HTERT RPE-1 (cell line): ENCODE measurements at regions not wholly inside any gene's neighbourhood (a gene's known extent, or its start where the extent isn't known, plus 50 kb on each side); places are given as distances from the start of the nearest gene placed in this dataset.

Experiments
- in situ Hi-C: fragments of 300-500 bp; cut with MboI; formaldehyde crosslinking; loops from 4 replicates; pipeline ENCODE4 v1.14.3; 2020; ENCODE audit warnings: low sequenced_read_pairs

DNA sequence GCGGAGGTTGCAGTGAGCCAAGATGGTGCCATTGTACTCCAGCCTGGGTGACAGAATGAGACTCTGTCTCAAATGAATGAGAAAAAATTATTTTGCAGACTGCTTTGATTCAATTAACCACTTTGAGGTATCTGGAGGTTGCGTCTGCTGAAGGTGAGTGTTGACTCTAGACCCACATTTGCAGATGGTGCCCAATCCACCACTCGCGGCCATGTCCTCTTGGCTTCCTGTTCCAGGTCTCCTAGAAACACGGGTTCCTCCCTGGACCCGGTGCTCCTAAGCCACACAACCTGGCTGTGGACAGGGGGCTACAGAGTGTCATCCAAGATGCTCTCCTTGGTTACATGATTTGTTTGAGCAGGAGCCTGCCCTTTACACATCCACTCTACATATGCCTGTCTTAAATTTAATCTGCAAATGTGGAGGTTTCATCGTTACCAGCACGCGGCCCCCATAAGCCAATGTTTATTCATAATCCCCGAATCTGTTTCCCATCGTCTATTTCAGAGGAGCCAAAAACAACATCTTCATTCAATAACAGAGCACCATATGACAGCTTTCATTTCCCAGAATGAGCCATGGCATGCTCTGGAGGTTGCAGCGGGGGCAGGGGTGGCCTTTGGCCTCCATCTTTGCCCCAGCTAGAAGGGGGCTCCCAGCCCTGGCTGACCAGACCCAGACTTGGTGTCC lies 377.2 kb downstream of the CTTN start:
- in situ Hi-C loops = no loop called here

DNA sequence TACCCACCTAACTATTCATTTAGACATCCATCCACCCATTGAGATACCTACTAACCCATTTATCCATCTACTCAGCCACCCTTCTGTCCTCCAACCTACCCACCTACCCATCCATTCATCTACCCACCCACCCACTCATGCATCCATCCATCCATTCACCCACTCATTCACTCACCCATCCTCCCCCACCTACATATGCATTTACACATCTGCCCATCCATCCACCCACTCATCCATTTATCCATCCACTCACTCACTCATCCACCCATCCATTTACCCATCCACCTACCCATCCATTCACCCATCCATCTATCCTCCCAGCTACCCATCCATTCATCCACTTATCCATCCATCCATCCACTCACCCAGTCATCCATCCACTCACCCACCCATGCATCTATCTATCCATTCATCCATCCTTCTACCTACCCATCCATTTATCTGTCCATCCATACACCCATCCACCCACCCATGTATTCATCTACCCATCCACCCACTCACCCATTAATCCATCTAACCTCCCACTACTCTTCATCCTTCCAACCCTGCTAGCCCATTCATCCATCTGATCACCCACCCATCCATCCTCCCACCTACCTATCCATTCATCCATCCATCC lies 378.7 kb downstream of the CTTN start:
- in situ Hi-C loops = no loop called here

DNA sequence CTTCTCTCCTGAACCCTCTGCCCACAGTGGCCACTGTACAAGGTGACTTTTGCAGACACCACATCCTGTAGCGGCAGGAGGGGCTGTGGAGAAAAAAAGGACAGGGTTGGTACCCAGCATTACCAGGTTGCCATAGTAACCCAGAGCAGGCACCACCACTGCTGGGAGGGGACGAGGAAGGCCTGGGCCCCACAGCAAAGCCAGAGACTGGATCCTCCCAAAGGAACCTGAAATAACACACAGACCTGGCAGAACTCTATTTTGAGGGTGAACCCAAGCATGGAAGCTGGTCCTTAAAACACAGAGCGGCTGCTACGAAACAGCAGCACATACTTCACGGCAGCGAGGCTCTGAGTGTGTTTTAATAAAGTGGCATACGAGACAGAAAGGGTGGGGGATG lies 380.6 kb downstream of the CTTN start:
- in situ Hi-C loops = no loop called here

- in situ Hi-C loops = no loop called here
Observed at GRCh38 chr11:70779433-70780245, 381.3 kb downstream of the CTTN start.

DNA sequence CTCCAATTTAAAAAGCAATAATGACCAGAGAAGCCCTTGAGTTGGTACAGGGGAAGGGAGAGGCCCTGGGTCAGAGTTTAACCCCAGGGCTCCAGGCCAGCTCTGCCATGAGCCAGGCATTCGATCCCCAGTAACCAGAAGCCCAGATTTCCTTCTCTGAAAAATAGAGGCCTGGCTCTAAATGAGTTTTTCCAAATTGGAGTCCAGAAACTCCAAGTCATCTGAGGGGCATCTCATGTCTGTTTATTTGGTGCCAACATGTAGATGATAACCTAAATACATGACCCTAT lies 381.9 kb downstream of the CTTN start:
- in situ Hi-C loops = no loop called here

DNA sequence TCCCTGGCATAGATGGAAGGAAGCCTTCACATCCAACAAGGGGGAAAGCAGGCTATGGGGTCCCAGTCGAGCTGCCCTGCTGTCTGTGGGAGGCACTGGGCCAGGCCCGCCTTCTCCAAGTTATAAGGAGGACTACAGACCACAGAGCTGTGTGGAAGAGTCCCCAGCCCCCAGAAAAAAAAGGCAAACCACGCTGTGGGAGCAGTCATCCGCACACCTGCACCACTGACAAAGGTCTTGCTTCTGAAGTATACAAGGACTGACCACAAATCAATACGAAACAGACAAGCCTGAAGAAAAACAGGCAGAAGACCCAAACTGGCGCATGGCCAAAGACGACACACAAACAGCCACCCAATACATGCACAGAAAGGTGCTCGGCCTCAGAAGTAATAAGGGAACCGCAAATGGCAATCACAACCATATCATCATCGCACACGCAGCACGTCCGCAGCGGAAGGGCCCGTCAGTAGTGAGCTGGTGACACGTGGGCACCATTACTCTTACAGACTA lies 384.1 kb downstream of the CTTN start:
- in situ Hi-C loops = no loop called here

- in situ Hi-C loops = no loop called here
Observed at GRCh38 chr11:70783356-70783755, 385.0 kb downstream of the CTTN start.

- in situ Hi-C loops = no loop called here
Observed at GRCh38 chr11:70783821-70784220, 385.5 kb downstream of the CTTN start.

DNA sequence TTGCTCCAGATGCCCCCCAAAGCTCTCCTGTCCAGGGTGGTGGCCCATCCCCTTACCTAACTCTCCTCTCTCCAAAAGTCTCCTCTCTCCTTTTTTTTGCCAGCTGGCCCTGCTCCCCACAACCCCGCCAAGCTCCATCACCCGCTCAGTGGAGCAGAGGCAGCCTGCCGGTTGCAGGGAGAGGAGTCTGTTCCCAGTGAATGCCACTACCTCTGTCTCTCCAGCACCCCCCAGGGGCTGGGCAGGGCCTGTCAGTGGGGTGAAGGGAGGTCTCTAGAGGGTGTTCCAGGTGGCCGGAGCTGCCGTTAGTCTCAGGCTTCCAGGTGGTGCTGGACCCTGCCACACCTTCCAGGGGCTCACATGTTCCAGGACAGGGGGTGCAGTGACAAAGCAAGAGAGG lies 387.0 kb downstream of the CTTN start:
- in situ Hi-C loops = no loop called here

- in situ Hi-C loops = no loop called here
Observed at GRCh38 chr11:70786021-70786665, 387.8 kb downstream of the CTTN start.

GRCh38 chr11:70788248-70789022 lies 390.1 kb downstream of the CTTN start:
- in situ Hi-C loops = no loop called here

DNA sequence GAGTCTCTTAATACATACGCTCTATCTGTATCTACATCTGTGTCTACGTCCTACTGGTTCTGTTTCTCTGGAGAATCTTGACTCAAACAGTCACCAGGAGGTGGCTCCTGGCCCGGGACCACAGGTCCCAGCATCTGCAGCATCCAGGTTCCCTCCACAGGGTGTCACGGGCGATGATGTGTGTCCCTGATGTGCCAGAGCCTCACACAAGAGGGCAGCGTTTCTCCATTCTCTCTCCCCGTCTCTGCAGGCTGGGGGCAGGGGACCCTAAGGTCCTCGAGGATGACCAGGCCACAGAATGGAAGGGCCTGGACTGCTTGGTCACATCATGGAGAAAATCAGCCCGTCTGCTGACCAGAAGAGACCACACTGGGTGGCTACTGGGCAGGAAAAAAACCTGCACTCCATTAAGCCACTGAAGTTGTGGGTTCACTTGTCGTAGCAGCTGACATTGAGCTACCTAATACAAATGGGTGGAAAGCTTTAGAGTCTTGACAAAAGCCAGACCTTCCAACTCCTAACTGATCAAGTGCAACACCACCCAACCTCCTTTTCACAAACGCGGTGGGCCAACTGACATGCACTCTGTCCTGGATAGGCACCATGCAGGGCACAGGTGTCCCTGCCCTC lies 392.5 kb downstream of the CTTN start:
- in situ Hi-C loops = no loop called here

DNA sequence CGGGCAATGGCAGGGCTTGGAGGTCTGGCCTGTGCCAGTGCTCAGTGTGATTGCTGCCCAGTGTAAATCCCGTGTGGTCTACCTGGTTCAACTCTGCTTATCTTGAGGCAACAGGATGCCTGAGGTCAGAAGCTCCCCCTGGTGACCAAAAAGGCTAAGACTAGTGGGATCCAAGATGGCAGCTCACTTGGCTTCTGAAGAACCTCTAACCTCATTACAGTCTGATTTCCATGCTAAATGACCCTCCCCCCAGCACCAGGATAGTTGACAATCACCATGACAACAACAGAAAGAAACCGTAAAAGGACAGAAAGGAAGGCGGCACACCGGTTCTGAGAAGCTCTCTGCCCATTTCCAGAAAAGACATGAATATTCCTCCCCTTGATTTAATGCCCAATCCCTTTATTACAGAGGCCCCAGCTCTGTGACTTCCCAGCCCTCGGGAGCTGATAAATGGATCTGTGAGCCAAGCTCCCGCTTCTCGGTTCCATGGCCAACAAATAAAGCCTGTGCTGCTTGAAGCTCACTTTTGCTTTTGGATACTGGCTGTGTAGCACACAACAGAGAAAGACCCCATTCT lies 398.4 kb downstream of the CTTN start:
- in situ Hi-C loops = no loop called here

DNA sequence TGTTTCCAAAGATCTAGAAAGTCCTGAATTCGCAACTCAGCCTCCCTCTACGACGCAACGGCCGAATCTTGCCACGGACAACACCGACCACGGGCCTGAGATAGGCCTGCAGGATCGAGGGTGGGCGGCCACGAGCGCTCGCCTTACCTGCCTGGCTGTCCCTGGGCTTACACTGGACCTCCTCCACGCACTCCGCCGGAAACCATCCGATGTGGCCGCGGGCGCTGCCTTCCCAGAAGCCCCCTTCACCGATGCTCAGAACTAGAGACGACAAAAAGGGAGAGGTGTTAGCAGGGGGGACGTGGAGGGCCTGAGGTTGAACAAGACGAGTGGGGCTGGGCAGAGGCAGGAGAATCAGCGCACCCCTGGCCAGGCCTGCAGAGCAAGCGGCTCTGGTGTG lies 400.0 kb downstream of the CTTN start:
- in situ Hi-C loops = no loop called here

DNA sequence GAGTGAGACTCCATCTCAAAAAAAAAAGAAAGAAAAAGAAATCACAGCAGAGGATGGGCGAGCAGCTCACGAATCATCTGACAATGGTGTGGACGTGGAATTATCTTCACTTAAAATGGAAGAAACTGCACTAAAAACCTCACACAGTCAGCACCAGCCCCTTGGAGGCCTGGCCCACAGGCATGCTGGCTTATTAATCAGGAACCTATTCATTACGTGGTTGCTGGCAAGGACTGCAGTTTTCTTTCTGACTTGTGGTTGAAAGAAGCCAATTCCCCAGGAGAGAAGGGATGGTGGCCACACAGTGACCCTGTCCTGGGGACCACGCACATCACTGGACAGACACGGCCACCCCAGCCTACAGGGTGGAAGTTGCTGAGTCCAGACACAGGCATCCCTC lies 401.1 kb downstream of the CTTN start:
- in situ Hi-C loops = no loop called here

DNA sequence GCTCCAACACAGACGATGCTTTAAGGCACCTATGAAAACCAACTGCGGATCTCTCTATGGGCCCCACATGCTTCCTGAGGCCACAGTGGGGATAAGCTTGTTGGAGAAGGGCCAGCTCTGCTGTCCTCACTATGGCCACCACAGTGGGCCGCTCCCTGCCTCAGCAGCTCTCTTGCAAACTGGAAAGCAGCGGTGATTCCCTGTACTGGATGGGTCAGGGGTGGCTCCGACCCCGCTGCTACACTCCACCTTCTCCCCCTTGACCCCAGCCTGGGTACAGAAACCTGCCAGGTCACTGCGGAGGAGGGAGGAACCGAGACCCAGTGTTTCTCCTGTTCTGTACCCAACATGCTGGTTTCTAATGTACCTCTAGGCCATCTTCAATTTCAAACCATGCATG lies 403.9 kb downstream of the CTTN start:
- in situ Hi-C loops = no loop called here

GRCh38 chr11:70804139-70804837 lies 406.0 kb downstream of the CTTN start:
- in situ Hi-C loops = no loop called here

GRCh38 chr11:70805243-70805642 lies 406.9 kb downstream of the CTTN start:
- in situ Hi-C loops = no loop called here

DNA sequence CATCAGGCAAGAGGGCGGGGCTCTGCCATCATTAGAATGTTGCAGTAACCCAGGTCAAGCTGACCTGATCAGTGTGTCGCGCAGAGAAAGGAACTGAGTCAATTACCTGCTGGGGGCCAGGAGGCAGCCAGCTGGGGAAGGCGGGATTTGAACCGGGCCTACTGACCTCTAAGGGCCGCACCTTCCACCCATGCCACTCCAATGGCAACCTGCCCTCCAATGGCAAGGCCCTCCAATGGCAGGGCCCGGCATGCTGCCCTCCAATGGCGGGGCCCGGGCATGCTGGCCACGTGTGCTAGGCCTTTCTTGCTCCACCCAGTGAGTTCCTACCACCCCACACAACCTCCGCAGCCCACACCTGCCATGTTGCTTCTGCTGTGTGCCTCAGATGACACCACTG lies 407.6 kb downstream of the CTTN start:
- in situ Hi-C loops = no loop called here
